ENCODE measurements at regions not wholly inside any gene's neighbourhood (a gene's known extent, or its start where the extent isn't known, plus 50 kb on each side); places are given as distances from the start of the nearest gene placed in this dataset.

DNA sequence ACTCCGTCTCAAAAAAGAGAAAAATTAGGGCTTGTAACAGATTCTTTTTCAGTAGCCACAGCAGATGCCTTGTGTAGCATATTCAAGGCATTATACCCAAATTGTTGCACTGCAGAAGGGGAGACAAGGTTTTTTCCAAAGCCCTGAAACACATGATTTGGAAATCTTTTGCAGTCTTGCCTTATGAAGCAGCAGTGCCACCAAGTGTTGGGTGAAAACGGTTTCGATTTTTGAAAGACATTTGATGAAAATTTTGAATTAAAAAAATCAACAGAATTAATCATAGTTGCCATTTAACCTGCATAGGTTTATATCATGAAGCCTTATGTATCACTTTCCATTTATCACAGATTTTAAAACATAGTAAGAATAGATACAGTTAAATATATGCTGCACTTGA is 479.5 kb downstream of the TAF11L14 start:
- no peak for DNase-seq (ENCODE audit: low read depth)

DNA sequence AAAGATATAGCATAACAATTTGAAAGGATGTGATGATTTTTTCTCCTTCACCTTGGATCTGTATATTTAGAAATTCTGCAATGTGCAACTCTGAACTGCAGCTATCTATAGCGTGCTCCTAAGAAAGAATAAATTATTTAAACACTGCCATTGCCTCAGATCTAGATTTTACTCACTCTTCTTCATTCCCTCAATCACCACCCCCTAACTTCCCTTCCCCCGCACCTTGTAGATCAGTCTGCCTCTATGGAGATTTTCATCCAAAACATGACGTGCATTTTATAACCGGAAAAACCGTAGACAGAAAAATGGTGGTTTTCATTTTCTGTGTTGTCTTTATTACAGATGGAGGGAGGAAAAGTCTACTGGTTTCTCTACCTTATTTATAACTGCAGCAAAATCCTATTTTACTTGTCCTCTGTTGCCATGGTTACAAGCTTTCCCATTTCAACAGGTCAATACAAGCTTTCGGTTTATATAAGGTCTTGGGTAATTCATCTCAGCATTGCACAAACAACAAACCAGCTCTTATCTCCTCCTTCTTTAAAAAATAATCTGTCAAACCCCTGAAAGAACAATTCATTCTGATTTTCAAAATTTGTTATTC is 480.0 kb downstream of the TAF11L14 start:
- no peak for DNase-seq (ENCODE audit: low read depth)

DNA sequence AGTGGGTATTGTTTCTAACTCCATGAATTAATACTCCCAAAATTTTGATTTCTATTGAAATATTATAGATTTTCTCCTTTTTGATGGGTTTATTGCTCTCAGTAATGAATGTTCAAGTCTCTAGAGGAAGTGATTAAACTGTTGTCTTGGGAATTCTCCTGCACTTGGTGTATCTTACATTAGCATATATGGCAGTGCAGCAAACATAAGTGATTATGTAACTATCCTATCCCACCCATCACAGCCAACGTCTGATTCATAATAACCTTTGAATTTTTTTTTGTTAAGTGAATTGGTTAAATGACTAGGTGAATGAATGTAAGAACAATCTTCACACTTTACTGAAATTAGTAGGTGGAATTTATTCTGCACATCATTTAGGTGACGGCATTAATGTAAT is 483.7 kb downstream of the TAF11L14 start:
- no peak for DNase-seq (ENCODE audit: low read depth)

DNA sequence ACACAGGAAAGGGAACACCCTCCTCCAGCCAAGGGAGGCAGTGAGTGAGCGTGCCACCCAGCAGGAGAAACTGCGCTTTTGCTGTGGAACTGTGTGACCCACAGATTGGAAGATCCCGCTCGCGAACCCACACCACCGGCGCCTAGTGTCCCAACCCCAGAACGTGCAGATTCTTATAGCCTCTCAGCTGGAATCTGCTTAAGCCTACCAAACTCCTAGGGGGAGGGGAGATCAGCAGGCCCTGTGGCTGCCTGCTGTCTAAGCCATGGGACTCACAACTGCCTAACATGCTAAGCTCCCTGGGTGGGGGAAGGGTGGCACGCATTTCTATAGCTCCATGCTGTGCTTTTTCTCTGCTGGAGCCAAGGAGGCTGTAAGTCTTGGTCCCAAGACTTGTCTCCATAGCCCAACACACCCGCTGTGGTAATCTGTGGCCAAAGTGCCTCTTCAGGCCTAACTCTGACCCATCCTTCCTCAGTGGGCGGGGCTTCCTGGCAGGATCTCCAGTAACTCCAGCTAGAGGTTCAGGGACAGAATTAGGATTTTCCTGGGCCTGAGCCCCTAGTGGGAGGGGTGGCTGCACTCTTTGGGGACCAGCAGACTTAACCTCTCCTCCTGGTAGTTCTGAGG is 485.0 kb downstream of the TAF11L14 start:
- DNase-seq (ENCODE audit: low read depth): no peak

DNA sequence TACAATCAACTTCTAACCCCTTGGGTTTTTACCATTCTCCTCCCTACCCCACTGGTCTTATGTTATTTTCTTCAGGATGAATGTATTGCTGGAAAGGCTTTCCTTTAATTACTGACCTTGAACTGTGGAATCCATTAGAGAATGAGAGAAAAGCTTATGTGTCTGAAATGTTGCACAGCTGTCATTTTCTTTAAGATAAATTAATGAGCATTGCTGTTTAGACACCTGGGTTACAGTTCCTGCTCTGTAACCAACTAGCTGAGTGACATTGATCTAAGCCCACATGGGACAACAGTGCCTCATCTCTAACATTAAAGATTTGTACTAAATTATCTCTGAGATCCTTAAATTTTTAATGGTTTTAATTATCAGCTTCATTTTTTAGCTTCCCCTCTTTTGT is 507.0 kb downstream of the TAF11L14 start:
- no peak for DNase-seq (ENCODE audit: low read depth)

DNA sequence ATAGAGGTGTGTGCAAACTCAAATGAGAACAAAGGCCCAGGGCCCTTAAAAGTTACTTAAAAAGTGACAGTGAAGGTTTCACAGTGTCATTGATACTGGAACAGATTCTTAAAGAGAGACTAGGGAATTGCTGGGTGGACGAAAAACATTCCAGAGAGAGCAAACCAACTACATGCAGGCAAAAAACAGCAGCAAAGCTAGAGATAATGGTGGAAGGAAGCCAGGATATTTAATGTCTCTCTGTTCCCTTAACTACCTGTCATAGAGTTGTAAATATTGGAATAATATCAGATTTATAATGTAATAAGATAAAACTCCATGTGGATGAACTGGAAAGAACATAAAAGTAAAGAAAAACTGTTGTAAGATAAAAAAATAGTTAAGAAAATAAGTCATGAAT is 508.6 kb downstream of the TAF11L14 start:
- no peak for DNase-seq (ENCODE audit: low read depth)

DNA sequence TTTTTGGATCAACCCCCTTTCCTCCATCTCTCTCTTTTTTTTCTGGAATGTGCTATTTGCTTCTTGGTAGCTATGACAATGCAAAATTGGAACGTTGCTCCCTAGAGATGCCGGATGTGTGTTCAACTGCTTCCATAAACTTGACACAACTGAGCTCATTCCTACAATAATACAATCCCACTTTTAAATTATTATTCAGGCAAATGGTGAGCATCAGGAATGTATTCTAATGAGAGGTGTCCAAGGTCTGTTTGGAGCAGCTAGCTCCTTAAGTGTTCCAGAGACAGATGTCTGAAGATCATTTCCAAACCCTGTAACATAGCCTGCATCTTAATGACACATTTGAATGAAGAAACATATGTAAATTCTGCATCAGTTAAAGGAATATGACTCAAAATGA is 518.4 kb downstream of the TAF11L14 start:
- no peak for DNase-seq (ENCODE audit: low read depth)

DNA sequence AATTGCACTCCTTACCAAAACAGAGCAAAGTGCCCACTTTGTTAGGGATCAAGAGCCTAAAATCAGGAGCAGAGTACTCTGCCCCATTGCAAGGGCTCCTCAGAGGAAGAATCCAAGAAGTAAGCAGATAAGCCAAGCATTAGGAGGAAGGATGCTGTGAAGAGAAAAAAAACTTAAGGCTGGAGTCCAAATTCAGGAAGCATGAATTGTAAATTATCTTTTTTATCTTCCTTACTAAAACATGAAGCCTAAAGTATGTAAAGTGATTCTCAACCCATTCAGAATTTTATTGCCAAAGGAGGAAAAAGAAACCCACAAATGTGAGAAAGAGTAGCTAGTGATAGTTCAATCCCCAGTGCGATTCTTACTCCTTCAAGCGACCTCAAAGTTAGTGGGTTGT is 523.9 kb downstream of the TAF11L14 start:
- DNase-seq (ENCODE audit: low read depth): no peak

DNA sequence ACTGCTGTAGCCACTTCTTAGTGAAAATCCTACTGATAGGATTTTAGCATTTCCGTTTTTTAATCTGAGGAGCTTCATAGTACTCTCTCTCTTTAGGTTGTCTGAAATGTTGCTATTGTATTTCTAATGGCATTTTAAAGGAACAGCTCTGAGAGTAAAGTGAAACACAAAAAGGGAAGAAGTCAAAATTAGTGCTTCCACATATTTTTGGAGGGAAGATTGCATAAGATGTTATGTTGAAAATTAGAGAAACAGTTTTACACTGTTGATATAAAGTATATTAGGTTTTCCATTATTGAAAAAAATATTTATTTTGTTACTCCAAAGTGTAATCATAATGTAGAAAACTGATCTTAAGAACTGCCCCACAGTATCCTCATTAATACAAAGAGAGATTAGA is 525.1 kb downstream of the TAF11L14 start:
- DNase-seq (ENCODE audit: low read depth): no peak

DNA sequence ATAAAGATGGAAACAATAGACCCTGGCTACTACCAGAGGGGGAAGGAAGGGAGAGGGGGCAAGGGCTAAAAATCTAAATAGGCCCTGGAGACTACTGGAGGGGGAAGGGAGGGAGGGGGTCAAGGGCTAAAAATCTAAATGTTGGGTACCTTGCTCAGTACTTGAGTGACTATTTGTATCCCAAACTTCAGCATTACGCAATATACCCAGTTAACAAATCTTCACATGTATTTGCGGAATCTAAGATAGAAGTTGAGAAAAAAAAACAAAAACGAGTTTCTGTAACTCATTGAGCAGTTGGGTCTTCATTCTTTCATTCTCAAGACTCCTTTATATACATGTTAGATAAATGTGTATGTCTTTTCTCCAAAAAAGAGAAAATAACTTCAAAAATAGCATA is 537.4 kb downstream of the TAF11L14 start:
- DNase-seq (ENCODE audit: low read depth): no peak

DNA sequence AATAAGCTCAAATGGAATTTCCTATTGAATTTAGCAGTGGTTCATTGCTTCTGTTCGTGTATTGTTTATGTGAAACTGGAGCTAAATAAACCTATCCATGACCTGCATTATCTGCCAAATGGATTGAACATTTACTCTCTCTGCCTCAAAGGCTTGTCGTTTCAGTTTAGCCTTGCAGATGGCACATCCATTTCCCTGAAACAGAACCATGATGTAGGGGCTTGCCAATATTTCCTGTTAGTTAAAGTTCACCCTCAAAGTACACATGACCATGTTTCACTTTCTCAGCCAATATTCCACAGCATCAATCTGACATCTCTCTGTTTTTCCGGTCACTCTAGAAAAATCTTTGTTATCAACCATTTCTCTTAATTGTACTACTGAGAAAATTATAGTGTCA is 545.3 kb downstream of the TAF11L14 start:
- DNase-seq (ENCODE audit: low read depth): no peak

DNA sequence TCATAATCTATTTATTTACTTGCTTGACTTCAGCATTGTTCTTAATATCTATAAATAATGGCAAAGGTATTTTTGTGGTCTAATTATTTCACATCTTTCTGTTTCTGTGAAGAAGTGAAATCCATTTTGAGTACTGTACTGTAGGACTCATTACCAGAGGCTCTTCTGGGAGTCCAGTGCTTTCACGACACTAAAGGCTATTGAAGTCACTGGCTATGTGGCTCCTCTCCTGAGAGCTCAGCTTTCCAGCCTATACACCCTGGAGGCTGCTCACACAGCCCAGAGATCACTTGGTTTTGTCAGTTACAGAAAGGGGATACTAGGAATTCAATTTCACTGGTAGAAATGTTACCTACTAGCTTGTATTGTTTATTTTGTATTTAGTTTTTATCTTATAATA is 547.3 kb downstream of the TAF11L14 start:
- DNase-seq (ENCODE audit: low read depth): no peak

DNA sequence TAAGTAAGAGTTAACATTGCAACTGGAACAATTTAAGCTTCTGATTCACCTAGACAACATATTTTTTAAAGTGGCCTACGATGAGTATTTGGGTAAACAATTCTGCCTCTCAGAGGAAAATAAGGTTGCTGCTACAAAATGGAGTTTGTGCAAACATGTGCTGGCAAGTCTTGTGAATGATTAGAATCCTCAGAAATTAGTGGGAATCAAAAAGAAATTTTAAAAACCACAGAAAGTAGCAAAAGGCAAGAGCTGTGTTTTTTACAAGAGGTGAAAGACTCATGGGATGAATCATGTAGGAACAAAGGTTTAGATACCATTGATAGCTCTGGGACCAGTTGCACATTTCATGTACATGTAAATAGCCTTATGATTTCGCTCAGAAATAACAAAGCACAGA is 561.6 kb downstream of the TAF11L14 start:
- no peak for DNase-seq (ENCODE audit: low read depth)

DNA sequence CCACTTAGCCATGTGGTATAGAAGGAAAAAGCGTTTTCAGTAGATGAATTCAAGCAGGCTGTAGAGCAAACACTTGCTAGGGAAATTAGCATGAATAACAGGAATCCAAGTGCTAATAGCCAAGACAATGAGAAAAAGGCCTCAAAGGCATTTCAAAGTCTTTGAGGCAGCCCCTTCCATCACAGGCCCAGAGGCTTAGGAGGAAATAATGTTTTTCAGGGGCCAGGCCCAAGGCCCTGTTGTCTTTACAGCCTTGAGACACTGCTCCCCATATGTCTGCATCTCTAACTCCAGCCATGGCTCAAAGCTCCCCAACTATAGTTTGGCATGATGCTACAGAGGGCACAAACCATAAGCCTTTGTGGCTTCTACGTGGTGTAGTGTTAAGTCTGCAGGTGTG is 563.5 kb downstream of the TAF11L14 start:
- no peak for DNase-seq (ENCODE audit: low read depth)

DNA sequence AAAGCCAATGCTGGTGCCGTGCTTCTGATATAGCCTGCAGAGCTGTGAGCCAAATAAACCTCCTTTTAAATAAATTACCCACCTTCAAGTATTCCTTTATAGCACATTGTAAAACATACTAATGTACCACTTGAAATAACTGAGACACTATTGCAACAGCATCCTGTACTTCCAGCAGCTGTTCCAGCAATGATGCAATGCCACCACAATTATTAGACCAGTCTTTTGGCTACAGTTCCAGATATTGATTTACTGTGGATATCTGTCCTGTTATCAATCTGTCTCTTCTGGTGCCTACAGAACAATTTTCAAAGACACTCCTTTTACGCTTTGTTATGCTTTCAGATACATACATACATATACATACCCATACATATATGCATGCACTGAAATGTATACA is 567.9 kb downstream of the TAF11L14 start:
- no peak for DNase-seq (ENCODE audit: low read depth)

DNA sequence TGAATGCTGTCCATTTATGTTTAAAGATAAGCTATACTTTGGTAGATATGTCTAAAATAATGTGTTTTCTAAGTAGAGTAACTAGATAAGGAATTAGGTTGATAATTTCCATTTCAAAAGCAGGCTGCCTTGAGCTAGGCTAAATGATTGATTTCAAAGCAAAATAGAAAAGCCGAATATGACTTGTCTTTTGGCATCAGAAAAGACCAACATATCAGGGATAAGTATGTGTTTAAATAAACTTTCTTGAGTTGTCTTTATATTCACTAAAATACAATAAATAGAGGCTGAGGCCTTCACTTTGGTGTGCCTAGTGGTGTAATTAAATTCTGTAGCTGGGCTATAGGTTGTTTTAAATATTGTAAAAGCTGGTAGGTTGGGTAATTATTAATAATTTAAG is 569.0 kb downstream of the TAF11L14 start:
- DNase-seq (ENCODE audit: low read depth): no peak

DNA sequence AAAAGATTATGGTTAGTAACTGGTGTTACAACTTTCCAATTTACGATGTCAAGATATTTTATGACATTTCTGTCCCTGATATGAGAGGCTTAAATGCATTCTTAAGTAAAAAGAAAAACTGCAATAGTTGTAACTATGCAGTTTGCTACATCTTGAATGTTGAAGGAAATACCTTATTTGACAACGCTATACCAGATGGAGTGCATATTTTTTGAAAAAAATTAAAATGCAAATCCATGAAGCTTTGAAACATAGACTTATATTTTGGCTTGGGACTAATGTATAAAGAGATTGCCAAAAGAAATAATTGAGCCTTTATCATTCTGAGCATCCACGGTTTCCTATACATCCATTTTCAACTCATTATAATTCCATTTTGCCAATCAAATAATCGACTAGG is 579.4 kb downstream of the TAF11L14 start:
- no peak for DNase-seq (ENCODE audit: low read depth)

DNA sequence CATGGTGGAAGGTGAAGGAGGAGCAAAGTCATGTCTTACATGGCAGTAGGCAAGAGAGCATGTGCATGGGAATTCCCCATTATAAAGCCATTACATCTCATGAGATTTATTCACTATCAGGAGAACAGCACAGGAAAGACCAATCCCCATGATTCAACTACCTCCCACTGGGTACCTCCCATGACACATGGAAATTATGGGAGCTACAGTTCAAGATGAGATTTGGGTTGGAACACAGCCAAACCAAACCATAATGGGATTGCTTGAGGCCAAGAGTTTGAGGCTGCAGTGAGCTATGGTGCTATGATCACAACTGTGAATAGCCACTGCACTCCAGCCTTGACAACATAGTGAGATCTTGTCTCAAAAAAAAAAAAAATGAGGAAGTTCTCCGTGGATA is 581.8 kb downstream of the TAF11L14 start:
- DNase-seq (ENCODE audit: low read depth): no peak

DNA sequence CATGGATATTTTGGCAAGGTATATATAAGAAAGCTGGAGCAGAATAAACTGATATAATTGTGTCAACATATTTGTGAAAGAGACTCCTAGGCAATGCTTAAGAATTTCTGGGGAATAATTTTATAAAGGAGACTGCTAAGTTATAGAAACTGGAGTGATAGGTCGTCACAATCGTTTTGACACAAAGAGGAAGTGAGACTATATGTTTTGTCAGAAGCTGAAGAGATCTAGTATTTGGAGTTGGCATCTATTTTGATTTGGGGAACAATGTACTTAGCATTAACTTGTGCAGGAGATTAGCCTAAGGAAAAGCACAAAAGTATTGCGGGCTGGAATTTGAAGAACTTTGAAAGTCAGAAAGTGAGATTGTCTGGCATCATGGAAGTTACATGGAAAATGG is 582.5 kb downstream of the TAF11L14 start:
- no peak for DNase-seq (ENCODE audit: low read depth)

DNA sequence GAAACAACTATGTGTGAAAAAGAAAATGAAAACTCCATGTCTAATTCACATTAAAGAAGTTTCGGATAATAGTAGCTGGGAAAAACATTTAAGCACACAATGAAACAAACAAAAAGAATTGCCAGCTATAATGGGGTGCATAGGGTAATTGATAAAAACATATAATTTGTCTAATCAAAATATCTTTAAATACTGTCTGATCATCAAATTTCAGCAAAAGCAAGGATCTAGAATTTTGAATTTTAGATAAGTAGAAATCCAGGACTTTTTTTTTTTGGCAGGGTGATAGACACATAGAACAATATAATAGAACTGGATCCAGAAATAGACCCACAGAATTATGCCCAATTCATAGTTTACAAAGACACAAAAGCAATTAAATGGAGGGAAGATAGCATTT is 585.0 kb downstream of the TAF11L14 start:
- DNase-seq (ENCODE audit: low read depth): no peak

DNA sequence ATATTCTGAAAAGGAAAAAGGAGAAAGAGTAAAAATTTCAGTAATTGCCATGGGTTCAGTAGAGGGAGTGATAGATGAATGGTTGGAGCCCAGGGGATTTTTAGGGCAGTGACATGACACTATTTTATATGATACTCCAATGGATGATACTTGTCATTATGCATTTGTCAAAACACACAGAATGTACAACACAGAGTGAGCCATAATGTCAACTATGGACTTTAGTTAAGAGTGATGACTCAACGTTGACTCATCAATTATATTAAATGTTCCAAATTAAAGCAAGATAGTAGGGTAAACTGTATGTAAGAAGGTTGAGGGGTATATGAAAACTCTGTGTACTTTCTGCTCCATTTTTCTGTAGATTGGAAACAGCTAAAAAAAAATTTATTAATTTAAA is 586.4 kb downstream of the TAF11L14 start:
- no peak for DNase-seq (ENCODE audit: low read depth)

DNA sequence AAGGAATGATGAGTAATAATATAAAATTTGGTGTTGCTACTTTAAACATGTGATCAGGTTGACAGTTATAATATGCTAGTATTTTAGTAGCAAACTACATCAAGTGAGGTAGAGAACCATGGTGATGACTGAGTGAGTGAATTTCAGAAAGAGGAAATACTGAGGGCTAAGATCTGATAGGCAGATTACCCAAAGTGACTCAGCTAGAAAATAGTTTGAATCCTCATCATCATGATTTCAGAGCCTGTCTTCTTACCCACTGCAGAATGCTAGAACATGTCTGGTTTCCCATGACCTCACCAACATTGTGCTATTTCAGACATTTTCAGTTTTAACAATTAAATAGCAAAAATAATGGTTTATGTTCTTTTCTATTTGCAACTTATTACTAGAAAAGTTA is 602.1 kb downstream of the TAF11L14 start:
- DNase-seq (ENCODE audit: low read depth): no peak

DNA sequence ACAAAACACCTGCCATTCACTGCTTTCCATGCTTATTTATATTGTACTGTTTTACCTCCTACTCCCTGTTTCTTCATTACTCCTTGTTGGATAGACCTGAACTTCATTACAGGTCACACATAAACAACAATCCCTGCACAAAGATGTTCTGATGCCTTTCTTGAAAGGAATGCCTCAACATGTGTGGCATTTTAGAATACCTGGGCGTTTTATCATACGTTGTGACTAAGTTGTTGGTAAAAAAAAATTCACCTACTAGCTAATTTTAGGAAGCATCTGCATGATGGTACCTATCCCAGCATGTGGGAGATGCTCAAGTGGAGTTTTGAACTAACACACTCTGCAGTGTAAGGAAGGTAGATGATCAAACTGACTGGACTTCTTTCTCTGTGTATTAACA is 604.1 kb downstream of the TAF11L14 start:
- DNase-seq (ENCODE audit: low read depth): no peak

DNA sequence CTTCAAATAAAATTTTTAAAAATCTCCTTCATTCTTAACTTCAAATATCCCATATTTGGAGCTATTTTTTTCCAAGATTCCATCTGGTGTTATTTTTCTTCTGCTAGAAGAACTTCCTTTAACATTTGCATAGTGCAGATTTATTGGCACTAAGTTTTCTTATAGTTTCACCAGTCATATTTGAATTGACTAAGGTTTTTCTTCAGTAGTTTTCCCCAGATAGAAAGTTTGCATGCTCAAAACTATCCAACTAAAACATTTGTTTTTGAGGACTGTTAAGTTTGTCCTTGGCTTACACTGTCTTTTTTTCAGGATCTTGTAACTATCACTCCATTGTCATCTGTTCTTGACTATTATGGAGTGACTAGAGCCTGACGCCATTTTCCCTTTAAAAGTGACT is 606.7 kb downstream of the TAF11L14 start:
- no peak for DNase-seq (ENCODE audit: low read depth)

DNA sequence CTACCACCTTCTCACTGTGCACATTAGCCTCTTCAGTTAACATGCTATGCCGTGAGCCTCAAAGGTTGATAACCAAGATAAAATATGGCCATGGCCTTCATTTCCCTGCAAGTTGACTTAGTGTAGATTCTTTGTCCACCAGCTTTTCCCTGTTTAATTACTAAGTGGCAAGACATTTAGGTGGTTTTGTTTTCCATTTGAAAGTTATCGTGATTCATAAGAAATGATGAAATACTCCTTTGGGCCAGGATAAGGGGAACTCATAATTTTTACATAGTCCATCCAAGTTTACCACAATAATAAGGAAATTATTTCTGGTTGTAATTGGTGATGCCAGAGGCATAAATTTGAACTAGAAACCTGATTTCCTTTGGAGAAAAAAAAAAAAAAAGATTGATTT is 609.6 kb downstream of the TAF11L14 start:
- DNase-seq (ENCODE audit: low read depth): no peak

Data from stimulated activated CD8-positive, alpha-beta memory T cell treated with anti-CD3 and anti-CD28 coated beads, Interleukin-4, amount 100 ng/mL, for 24 hours (primary cell).